ENCODE measurements at regions not wholly inside any gene's neighbourhood (a gene's known extent, or its start where the extent isn't known, plus 50 kb on each side); places are given as distances from the start of the nearest gene placed in this dataset.
A peak's percentile ranks its signal among the peaks of the same experiment; 100 is the strongest.
"Not testable (repeated sequence)": the region's sequence is repeated elsewhere in the genome, so short reads cannot be mapped to it uniquely, and the experiment has no call there.

GRCh38 chr6:74594350-74594749 is 611.5 kb downstream of the COL12A1 start:
- TF ChIP-seq, protein P1, sequence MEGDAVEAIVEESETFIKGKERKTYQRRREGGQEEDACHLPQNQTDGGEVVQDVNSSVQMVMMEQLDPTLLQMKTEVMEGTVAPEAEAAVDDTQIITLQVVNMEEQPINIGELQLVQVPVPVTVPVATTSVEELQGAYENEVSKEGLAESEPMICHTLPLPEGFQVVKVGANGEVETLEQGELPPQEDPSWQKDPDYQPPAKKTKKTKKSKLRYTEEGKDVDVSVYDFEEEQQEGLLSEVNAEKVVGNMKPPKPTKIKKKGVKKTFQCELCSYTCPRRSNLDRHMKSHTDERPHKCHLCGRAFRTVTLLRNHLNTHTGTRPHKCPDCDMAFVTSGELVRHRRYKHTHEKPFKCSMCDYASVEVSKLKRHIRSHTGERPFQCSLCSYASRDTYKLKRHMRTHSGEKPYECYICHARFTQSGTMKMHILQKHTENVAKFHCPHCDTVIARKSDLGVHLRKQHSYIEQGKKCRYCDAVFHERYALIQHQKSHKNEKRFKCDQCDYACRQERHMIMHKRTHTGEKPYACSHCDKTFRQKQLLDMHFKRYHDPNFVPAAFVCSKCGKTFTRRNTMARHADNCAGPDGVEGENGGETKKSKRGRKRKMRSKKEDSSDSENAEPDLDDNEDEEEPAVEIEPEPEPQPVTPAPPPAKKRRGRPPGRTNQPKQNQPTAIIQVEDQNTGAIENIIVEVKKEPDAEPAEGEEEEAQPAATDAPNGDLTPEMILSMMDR (IDR thresholded peaks at IDR 0.05; ENCODE audit: unreplicated experiment) = peak; percentile 46
- not testable (repeated sequence) for H3K27me3 Mint-ChIP-seq; H3K4me1 Mint-ChIP-seq (ENCODE audit: low read depth)

GRCh38 chr6:74588094-74588832 is 617.6 kb downstream of the COL12A1 start:
- Mint-ChIP-seq H3K27ac (peak overlapping the region; percentile 50), H3K36me3 (ENCODE audit: insufficient read depth) (no peaks in the 10 kb centered on the region), H3K4me3 (ENCODE audit: low read depth) (no peak overlapping the region), H3K4me1 (ENCODE audit: low read depth) (peaks cover under 1% of the 10 kb centered on the region), H3K27me3 (no peaks in the 10 kb centered on the region), H3K9me3 (ENCODE audit: low read depth) (peaks cover 8% of the 10 kb centered on the region)
- DNase-seq (ENCODE audit: low spot score, unreplicated experiment) = no peak
- TF ChIP-seq, protein P1 (IDR thresholded peaks at IDR 0.05; ENCODE audit: unreplicated experiment) = no peak

More at GRCh38 chr6:74594350-74594749, 611.5 kb downstream of the COL12A1 start:
- H3K36me3 Mint-ChIP-seq (ENCODE audit: insufficient read depth); H3K4me3 Mint-ChIP-seq (ENCODE audit: low read depth); H3K27ac Mint-ChIP-seq; DNase-seq (ENCODE audit: low spot score, unreplicated experiment): not testable (repeated sequence)
- peaks cover 10% of the 10 kb centered on the region for H3K9me3 Mint-ChIP-seq (ENCODE audit: low read depth)

GRCh38 chr6:74587386-74587785 is 618.5 kb downstream of the COL12A1 start:
- H3K9me3 Mint-ChIP-seq (ENCODE audit: low read depth) = peaks cover 3% of the 10 kb centered on the region

GRCh38 chr6:74585753-74586152 is 620.1 kb downstream of the COL12A1 start:
- TF ChIP-seq, protein P1 (IDR thresholded peaks at IDR 0.05; ENCODE audit: unreplicated experiment) = no peak
- Mint-ChIP-seq H3K4me3 (ENCODE audit: low read depth) (no peak overlapping the region), H3K9me3 (ENCODE audit: low read depth) (no peaks in the 10 kb centered on the region), H3K4me1 (ENCODE audit: low read depth) (peaks cover 6% of the 10 kb centered on the region), H3K27me3 (no peaks in the 10 kb centered on the region), H3K36me3 (ENCODE audit: insufficient read depth) (no peaks in the 10 kb centered on the region), H3K27ac (no peak overlapping the region)
- DNase-seq (ENCODE audit: low spot score, unreplicated experiment) = no peak

More at GRCh38 chr6:74587386-74587785, 618.5 kb downstream of the COL12A1 start:
- Mint-ChIP-seq H3K27ac (no peak overlapping the region), H3K4me3 (ENCODE audit: low read depth) (no peak overlapping the region), H3K4me1 (ENCODE audit: low read depth) (peaks cover 6% of the 10 kb centered on the region), H3K36me3 (ENCODE audit: insufficient read depth) (no peaks in the 10 kb centered on the region), H3K27me3 (no peaks in the 10 kb centered on the region)
- DNase-seq (ENCODE audit: low spot score, unreplicated experiment) = no peak
- TF ChIP-seq, protein P1 (IDR thresholded peaks at IDR 0.05; ENCODE audit: unreplicated experiment) = no peak

DNA sequence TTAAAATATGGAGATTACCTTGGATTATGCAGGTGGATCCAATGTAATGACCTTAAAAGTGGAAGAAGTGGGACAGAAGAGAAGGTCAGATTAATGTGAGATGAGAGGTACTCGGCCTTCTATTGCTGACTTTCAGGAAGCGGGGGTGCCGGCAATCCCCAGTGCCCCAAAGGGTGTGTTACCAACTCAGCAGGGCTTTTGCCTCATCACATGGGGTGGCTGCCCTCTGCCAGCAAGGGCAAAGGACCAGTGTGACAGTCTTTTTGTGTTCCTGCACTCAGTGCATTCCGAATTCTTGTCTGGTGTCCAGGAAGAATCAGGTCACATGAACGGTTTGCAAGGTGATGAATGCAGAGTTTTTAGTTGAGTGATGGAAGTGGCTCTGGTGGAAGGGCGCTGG is 624.2 kb downstream of the COL12A1 start:
- TF ChIP-seq, protein P1 (IDR thresholded peaks at IDR 0.05; ENCODE audit: unreplicated experiment) = no peak
- Mint-ChIP-seq H3K9me3 (ENCODE audit: low read depth) (no peaks in the 10 kb centered on the region), H3K36me3 (ENCODE audit: insufficient read depth) (no peaks in the 10 kb centered on the region), H3K27me3 (no peaks in the 10 kb centered on the region), H3K27ac (no peak overlapping the region), H3K4me3 (ENCODE audit: low read depth) (no peak overlapping the region), H3K4me1 (ENCODE audit: low read depth) (peaks cover 11% of the 10 kb centered on the region)
- DNase-seq (ENCODE audit: low spot score, unreplicated experiment) = no peak
